ENCODE measurements at regions not wholly inside any gene's neighbourhood (a gene's known extent, or its start where the extent isn't known, plus 50 kb on each side); places are given as distances from the start of the nearest gene placed in this dataset.
"Not testable (repeated sequence)": the region's sequence is repeated elsewhere in the genome, so short reads cannot be mapped to it uniquely, and the experiment has no call there.

- no peak overlapping the region for H3K9ac ChIP-seq (ENCODE audit: low read depth, low read length)
- H3K79me2 ChIP-seq (ENCODE audit: insufficient read depth, low read length), result no peaks in the 10 kb centered on the region
- peaks cover 9% of the 10 kb centered on the region for H3K9me3 ChIP-seq (ENCODE audit: insufficient read depth, low read length, severe bottlenecking)
- no peak overlapping the region for H2AFZ ChIP-seq (ENCODE audit: low read depth, low read length)
- H3K4me2 ChIP-seq (ENCODE audit: insufficient read depth, low read length), result no peak overlapping the region
- H3K27ac ChIP-seq (ENCODE audit: low read length), result no peak overlapping the region
- no peaks in the 10 kb centered on the region for H4K20me1 ChIP-seq (ENCODE audit: insufficient read depth, low read length)
- H3K4me1 ChIP-seq (ENCODE audit: insufficient read depth, low read length), result no peaks in the 10 kb centered on the region
- ATAC-seq (ENCODE audit: insufficient read depth, low read depth) (no peak), DNase-seq (no peak)
- no peak for TF ChIP-seq EZH2 (IDR thresholded peaks at IDR 0.05; ENCODE audit: borderline replicate concordance, low read depth, low read length, severe bottlenecking)
- no peak for TF ChIP-seq CTCF (IDR thresholded peaks at IDR 0.05; ENCODE audit: borderline replicate concordance, extremely low read depth, low read length, poor library complexity, severe bottlenecking)
- H3K4me3 ChIP-seq (ENCODE audit: low read depth in 1 of 2, low read length in 2 of 2), result no peak overlapping the region
- no peaks in the 10 kb centered on the region for H3K36me3 ChIP-seq (ENCODE audit: insufficient read depth, low read length)
- no peaks in the 10 kb centered on the region for H3K27me3 ChIP-seq (ENCODE audit: insufficient read depth, low read length, poor library complexity)
Measured at GRCh38 chr21:25485914-25486313, 121.4 kb downstream of the MRPL39 start.

GRCh38 chr21:25467896-25468295 lies 139.4 kb downstream of the MRPL39 start:
- Histone ChIP-seq H3K9me3 (ENCODE audit: insufficient read depth, low read length, severe bottlenecking) (no peaks in the 10 kb centered on the region), H3K4me1 (ENCODE audit: insufficient read depth, low read length) (no peaks in the 10 kb centered on the region), H3K27me3 (ENCODE audit: insufficient read depth, low read length, poor library complexity) (no peaks in the 10 kb centered on the region), H3K79me2 (ENCODE audit: insufficient read depth, low read length) (no peaks in the 10 kb centered on the region), H3K4me2 (ENCODE audit: insufficient read depth, low read length) (no peak overlapping the region), H3K36me3 (ENCODE audit: insufficient read depth, low read length) (no peaks in the 10 kb centered on the region), H3K9ac (ENCODE audit: low read depth, low read length) (no peak overlapping the region), H2AFZ (ENCODE audit: low read depth, low read length) (no peak overlapping the region), H4K20me1 (ENCODE audit: insufficient read depth, low read length) (no peaks in the 10 kb centered on the region), H3K4me3 (ENCODE audit: low read depth in 1 of 2, low read length in 2 of 2) (no peak overlapping the region), H3K27ac (ENCODE audit: low read length) (no peak overlapping the region)
- no peak for DNase-seq
- TF ChIP-seq EZH2 (IDR thresholded peaks at IDR 0.05; ENCODE audit: borderline replicate concordance, low read depth, low read length, severe bottlenecking), result no peak
- TF ChIP-seq CTCF (IDR thresholded peaks at IDR 0.05; ENCODE audit: borderline replicate concordance, extremely low read depth, low read length, poor library complexity, severe bottlenecking), result no peak
- ATAC-seq (ENCODE audit: insufficient read depth, low read depth), result no peak

GRCh38 chr21:25467071-25467470 lies 140.2 kb downstream of the MRPL39 start:
- H3K9ac ChIP-seq (ENCODE audit: low read depth, low read length); H4K20me1 ChIP-seq (ENCODE audit: insufficient read depth, low read length); H3K27ac ChIP-seq (ENCODE audit: low read length); H3K4me2 ChIP-seq (ENCODE audit: insufficient read depth, low read length); H3K4me1 ChIP-seq (ENCODE audit: insufficient read depth, low read length); H3K4me3 ChIP-seq (ENCODE audit: low read depth in 1 of 2, low read length in 2 of 2); H2AFZ ChIP-seq (ENCODE audit: low read depth, low read length); H3K36me3 ChIP-seq (ENCODE audit: insufficient read depth, low read length); H3K9me3 ChIP-seq (ENCODE audit: insufficient read depth, low read length, severe bottlenecking); ATAC-seq (ENCODE audit: insufficient read depth, low read depth); H3K27me3 ChIP-seq (ENCODE audit: insufficient read depth, low read length, poor library complexity); H3K79me2 ChIP-seq (ENCODE audit: insufficient read depth, low read length); DNase-seq: not testable (repeated sequence)

- no peak for DNase-seq
- Histone ChIP-seq H3K4me2 (ENCODE audit: insufficient read depth, low read length) (no peak overlapping the region), H2AFZ (ENCODE audit: low read depth, low read length) (no peak overlapping the region), H3K27ac (ENCODE audit: low read length) (no peak overlapping the region), H3K9me3 (ENCODE audit: insufficient read depth, low read length, severe bottlenecking) (no peaks in the 10 kb centered on the region), H4K20me1 (ENCODE audit: insufficient read depth, low read length) (no peaks in the 10 kb centered on the region), H3K36me3 (ENCODE audit: insufficient read depth, low read length) (no peaks in the 10 kb centered on the region), H3K4me1 (ENCODE audit: insufficient read depth, low read length) (no peaks in the 10 kb centered on the region), H3K27me3 (ENCODE audit: insufficient read depth, low read length, poor library complexity) (no peaks in the 10 kb centered on the region), H3K79me2 (ENCODE audit: insufficient read depth, low read length) (no peaks in the 10 kb centered on the region), H3K4me3 (ENCODE audit: low read depth in 1 of 2, low read length in 2 of 2) (no peak overlapping the region), H3K9ac (ENCODE audit: low read depth, low read length) (no peak overlapping the region)
- no peak for ATAC-seq (ENCODE audit: insufficient read depth, low read depth)
- TF ChIP-seq CTCF (IDR thresholded peaks at IDR 0.05; ENCODE audit: borderline replicate concordance, extremely low read depth, low read length, poor library complexity, severe bottlenecking) (no peak), EZH2 (IDR thresholded peaks at IDR 0.05; ENCODE audit: borderline replicate concordance, low read depth, low read length, severe bottlenecking) (no peak)
Measured at GRCh38 chr21:25466470-25466869, 140.8 kb downstream of the MRPL39 start.

All from DND-41 (cell line).